Urothelium cell line (cell line): ENCODE measurements at regions not wholly inside any gene's neighbourhood (a gene's known extent, or its start where the extent isn't known, plus 50 kb on each side); places are given as distances from the start of the nearest gene placed in this dataset.

Experiments used
- DNase-seq: peaks from one replicate; pipeline ENCODE4 v3.0.0; 2011; ENCODE audit warnings: low spot score, mixed read lengths
- FAIRE-seq: peaks from 2 replicates; lab custom pipeline; 2011; peaks lifted over from hg19 to GRCh38; lab: Jason Lieb, UNC

DNA sequence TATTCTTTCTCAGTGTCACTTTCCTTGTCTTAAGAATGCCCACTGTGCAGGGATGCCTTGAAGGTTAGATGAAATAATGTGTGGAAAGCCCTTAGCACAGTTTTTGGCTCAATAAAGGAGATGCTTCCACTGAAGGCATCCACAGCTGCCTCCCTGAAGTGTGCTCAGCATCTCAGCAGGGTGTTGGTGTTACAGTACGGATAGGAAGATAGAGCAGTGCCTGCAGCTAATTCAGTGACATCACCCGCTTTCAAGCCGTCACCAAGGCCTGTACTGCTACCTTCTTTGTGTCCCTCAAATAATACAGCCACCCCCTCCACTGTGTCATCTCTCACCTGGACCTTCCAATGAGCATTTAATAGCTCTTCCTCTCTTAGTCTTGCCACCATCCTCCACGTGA is 59.0 kb downstream of the NDUFS5 start:
- no peak for DNase-seq
- FAIRE-seq: no peak

DNA sequence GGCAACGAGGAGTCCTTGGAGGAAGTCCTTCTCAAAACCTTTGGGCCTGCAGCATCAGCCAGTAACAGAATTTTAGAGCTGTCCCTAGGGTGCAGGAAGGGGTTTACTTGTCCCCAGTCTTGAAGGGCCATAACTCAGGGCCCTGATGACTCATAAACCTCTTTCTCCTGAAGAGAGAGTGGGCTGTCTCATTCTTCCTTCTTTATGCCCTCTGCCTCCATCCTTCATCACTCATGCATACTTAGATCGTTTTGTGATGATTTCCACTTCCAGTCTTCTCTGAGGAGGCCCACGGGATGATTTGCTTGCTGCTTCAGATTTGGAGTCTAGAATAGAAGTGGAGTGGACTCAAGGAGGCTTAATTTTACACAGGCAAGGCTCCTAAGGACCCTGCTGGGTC is 60.2 kb downstream of the NDUFS5 start:
- DNase-seq: no peak
- FAIRE-seq: no peak

DNA sequence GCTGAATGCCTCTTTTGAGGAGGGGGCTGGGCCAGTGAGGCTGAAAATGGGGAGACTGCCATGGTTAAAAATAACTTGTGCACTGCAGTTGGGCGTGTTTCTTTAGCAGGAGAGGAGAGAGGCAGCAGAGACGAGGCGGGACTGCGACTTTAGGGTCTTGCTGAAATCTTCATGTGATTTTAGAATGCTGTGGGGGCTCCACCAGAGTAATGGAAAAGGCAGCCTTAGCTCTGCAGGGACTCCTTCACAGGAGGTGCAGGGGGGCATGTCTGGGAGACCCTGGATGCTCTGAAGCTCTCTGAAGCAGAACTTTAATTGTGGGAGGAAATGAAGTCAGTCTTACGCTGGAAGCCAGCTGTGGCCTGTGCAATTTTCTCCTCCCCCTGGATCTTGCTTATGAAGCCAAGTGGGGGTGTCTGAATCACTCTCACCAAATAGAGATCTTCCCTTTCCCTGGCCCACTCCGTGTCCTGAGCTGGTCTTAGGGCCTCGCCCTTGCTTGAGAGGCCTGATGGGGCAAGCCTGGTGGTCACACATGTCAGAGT is 60.8 kb downstream of the NDUFS5 start:
- DNase-seq (no peak), FAIRE-seq (no peak)

DNA sequence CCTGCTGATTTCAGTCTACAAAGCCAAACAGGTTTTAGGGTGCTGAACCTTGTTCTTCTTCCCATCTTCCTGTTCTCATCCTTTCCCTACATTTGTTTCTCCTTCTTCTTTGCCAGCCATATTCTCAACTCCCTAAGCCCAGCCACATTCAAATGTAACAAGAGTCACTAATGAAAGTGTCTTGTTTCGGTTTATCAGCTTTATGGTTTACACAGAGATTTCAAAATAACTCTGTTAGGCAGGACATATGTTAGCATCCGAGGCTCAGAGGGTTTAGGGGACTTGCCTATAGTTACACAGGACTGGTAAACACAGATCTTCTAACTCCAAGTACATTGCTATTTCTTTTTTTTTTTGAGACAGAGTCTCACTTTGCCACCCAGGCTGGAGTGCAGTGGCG is 61.3 kb downstream of the NDUFS5 start:
- DNase-seq (no peak), FAIRE-seq (no peak)

DNA sequence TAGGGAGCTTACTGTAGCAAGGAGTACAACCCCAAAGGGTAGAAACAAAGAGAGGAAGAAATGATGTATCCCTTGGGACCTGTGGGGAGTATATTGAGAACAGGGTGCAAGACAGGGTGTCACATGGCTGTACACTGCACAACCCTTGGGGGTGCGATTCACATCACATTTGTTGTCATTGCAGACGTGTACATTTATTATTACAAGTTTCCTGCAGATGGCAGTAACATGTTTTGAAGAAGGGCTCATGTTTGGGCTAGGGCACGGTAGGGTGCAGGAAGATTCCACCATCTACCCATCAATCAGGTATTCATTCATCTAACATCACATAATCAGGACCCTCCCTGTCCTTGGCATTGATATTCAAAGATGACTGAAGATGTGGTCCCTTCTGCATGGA is 62.5 kb downstream of the NDUFS5 start:
- DNase-seq (no peak), FAIRE-seq (no peak)

DNA sequence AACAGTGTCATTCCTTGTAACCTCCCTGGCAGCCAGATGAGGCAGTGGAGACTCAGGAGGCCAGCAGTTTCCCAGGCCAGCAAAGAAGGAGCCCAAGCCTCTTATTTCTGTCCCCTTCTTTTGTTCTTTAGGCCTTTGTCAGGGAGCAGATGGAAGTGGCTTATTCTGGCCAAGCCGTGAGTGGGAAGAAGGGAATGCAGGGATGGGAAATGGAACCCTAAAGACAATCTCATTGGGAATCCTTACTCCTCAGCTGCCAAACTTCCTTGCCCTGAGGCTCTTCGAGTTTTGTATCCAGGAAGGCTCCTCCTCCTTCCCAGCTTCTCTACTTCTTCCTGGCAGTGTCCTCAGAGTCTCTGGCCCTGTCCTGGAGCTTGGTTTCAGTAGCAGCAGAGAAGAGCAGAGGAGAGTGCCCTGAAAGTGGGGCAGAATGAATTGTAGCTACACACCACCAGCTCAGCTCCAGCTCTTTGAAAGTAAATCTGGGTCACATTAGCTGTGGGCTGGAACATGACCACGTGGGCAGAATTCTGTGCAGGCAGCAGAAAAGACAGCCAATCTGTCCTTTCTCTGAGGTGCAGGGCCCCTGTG is 63.9 kb downstream of the NDUFS5 start:
- FAIRE-seq (no peak), DNase-seq (no peak)

DNA sequence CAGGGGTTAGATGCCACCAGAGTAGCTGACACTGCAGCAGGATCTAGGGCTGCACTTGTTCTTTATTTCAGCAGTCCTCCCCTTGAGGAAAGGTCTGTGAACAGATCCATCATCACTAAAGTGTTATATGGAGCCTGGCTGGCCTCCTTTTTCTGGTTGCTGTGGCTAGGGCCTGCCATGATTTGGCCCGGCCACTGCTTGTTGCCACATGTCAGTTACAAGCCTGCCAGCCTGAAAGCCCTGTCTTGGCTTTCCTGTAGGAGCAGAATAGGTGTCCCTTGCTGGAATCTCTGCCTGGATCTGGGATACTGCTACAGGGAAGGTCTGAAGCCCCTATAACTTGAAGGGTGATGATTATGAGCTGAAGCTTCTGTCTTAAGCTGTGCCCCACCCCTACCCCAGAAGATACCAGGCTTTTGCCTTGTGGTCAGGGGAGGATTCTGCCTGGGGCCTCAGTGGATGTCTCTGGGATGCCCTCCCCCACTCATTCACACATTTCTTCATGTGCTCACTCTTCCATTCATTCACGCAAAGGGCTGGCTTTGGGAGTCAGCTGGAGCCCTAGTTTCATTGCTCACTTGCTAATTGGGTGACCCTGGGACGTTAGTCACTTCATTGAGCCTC is 64.7 kb downstream of the NDUFS5 start:
- FAIRE-seq (no peak), DNase-seq (no peak)

DNA sequence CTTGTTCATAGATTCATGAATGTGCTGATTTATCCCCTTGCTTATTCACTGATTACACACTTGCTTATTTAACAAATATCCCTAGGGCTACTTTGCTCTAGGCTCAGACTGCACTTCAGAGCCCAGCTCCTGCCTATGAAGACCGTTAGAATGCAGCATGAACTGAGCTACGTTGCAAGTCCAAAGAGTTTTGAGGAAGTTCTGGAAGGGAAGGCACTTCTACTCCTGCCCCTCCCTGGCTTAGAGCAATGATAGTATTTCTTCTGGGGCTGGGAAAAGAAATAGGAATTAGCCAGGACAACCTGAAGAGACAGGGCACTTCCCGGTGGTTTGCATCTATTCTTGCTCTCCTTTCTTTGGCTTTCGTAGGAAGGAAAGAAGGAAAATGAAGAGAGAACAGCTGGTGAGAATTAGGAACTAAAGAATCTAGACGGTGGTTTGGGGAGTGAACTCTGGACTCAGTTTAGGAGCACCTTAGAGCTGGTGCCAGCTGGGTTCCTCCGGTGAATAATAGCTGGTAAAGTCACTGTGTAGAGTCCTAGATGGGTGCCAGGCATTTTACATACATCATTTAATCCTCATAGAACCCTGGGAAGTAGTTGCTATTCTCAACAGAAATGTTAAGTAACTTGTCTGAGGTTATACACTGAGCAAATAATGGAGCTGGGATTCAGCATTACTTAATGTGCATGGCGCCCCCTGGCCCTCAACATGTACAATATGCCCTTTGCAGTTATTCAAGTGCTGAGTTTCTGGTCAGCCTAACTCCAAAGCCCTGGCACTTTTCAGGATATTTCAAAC is 65.9 kb downstream of the NDUFS5 start:
- DNase-seq: no peak
- no peak for FAIRE-seq

DNA sequence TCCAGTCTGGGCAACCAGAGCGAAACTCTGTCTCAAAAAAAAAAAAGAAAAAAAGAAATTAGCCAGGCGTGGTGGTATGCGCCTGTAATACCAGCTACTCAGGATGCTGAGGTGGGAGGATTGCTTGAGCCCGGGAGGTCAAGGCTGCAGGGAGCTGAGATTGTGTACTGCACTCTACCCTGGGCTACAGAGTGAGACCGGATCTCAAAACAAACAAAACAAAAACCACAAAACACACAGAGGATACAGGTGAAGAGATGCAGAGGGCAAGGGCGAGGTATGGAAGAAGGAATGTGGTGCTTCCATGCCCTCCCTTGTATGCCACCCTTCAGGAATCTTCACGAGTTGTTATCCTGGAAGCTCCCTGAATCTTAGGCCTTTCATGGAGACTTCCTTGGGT is 68.5 kb downstream of the NDUFS5 start:
- no peak for FAIRE-seq
- DNase-seq: no peak

DNA sequence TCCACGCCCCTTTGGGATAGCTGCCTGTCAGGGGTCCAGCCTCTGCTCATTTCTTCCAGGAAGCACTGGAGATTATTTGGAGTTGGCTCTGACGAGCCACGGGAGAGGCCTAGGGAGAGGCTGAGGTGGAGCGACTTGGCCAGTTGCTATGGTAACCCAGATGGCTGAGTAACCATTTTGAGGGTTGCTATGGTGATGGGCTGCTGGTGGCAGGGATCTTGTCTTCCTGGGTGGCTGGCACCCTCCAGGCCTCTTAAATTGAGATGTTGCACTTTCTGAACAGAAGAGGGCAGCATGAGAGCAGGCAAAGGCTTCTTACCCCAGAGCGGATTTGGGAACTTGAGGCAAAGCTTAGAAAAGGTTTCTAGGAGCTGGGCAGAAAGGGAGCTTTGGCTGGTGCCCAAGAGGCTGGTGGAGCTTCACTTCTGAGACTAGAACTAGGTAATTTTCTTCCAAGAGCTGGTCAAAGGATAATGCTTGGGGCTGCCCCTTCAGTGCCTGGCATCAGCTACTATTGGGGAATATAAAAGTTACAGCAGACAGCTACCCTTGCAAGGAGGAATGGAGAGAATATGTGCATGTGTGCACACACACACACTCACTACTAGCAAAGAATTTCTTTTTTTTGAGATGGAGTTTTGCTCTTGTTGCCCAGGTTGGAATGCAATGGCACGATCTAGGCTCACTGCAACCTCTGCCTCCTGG is 72.5 kb downstream of the NDUFS5 start:
- FAIRE-seq (peak; percentile 5), DNase-seq (peak; percentile 96)

DNA sequence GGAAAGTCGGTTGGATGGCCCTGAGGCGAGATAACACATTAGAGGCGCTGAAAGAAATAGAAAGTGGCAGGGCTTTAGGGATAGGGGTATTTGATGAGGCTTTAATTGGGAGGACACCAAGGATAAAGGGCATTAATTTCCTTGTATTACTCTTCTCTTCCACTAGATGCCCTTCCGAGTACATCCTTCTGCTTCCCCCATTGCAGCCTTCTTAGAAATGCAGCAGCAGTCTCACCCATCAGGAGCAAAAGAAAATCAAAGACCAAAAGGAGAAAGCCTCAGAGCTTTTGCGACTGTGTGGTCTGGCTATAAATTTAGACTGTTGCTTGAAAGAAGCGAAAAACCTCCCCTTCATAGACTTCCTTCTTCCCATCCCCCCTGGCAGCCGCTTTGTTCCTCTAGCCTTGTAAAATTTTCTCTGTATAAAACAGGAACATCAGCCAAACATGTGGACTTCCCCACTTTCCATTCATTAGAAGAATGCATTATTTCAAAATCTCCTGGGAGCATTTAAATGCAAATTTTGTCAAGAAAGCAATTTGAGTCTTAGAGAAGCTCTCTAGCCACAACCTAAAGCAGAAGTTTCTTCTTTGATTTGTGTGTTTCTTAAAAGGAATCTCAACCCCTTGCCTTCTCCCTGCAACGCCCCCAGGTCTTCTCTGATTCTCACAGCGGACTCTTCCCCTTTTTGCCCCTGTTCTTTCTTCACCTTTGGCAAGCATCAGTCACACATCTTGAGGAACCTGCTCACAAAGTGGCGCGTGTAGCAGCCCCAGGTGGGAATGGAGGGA is 76.6 kb downstream of the NDUFS5 start:
- DNase-seq (peak; percentile 68), FAIRE-seq (no peak)

DNA sequence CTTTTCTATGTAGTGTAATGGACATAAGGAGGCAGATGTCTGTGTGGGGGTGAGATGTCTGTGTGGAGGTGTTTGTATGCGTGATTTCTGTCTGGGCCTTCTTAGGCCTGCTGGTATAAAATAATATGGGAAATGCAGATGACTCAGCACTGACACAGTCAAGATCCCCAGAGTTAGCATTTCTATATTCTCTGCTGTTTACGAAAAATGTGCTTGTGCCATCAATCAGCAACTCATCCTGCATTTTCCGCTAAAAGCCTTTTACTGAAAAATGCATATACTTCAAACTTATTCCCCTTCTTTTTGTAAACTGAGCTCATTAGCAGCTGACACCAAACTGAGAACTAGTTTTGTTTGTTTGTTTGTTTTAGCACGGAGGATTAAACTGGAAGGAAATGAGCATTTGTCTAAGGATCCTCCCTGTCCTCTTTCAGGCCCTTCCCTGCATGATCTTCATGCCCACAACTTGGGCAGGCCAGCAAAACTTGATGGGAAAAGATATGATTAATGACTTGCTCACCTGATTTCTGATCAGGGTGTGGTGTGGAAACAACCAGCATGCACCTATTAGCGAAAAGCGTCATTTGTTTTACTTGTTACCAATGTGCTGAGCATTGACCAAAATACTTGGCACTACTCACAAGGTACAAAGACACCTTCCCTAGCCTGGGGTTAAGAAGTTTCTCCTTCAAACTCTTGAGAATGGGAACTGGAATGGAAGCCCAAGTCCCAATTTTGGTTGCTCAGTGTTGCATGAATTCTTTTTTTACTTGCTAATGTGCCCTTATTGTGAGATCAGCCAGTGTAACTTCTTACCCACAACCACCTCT is 77.4 kb downstream of the NDUFS5 start:
- no peak for FAIRE-seq
- no peak for DNase-seq

DNA sequence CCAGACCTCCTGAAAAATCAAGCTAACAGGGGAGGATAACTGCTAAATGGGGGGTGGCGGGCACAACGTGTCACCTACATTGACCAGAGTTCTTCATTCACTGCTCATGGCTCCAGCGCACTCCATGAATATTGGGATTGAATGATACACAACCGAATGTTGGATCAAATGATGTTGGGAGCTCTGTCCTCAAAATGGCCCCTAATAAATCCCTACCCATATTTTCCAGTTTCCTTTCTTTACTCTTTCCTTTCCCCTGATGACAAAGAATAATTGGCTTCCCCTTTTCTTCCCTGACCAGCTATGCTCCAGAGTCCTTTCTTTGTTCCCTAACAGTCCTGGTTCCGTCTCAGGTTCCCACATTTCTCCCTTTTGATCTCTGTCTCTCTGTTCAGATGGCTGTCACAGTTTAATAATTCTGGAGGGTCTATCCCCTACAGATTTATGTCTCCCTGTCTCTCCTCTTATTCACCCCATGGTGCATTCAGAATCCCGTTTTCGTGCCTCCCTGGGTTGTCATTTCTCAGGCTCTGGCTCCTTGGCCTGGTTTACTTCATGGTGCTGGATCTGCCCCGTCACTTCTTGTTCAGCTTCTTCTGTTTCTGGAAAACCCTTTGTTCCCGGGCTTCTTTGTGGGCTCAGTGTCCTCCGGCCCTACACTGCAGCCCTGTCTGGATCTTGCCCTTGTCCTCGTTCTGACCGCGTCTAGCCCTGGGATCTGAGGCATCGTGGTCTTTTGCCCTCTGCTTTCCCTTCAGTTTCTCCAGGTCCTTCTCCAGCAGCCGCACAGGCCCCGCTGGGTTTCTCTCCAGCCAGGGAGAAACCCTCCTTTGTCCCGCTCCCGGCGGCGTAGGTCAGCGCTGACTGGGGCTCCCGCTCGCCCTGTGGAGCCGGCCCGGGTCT is 78.3 kb downstream of the NDUFS5 start:
- FAIRE-seq (no peak), DNase-seq (peak; percentile 38)

DNA sequence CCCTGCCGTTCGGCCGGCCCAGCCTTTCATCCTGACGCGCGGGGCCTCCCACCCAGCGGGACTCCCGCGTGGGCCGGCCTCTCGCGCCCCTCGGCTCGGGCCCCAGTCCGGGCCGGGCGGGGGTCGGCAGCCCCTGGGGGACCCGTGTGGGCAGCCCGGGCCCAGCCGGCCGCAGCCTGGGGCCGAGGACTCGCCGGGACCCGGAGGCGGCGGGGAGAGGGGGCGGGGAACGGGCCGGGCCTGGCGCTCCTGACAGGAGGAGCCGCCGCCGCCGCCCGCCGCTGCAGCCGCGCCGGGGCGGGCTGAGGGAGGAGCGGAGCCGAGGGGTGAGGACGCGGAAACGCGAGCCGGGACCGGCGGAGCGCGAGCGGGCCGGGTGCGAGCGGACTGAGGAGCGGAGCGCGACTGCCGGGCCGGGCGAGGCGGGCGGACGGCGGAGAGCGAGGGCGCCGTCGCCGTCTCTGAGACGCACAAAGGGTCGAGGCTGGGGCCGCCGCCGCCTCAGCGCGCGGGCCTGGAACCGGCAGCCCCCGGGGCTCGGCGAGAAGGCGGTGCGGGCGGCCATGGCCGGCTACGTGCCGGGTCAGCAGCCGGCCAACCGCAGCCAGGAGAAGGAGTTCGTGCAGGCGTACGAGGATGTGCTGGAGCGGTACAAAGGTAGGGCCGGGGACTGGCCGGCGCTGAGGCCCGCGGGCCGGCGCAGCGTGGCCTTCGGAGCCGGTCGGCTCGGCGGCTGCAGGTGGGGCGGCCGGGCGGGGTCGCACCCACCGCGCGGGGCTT is 79.1 kb downstream of the NDUFS5 start:
- FAIRE-seq (no peak), DNase-seq (peak; percentile 78)

DNA sequence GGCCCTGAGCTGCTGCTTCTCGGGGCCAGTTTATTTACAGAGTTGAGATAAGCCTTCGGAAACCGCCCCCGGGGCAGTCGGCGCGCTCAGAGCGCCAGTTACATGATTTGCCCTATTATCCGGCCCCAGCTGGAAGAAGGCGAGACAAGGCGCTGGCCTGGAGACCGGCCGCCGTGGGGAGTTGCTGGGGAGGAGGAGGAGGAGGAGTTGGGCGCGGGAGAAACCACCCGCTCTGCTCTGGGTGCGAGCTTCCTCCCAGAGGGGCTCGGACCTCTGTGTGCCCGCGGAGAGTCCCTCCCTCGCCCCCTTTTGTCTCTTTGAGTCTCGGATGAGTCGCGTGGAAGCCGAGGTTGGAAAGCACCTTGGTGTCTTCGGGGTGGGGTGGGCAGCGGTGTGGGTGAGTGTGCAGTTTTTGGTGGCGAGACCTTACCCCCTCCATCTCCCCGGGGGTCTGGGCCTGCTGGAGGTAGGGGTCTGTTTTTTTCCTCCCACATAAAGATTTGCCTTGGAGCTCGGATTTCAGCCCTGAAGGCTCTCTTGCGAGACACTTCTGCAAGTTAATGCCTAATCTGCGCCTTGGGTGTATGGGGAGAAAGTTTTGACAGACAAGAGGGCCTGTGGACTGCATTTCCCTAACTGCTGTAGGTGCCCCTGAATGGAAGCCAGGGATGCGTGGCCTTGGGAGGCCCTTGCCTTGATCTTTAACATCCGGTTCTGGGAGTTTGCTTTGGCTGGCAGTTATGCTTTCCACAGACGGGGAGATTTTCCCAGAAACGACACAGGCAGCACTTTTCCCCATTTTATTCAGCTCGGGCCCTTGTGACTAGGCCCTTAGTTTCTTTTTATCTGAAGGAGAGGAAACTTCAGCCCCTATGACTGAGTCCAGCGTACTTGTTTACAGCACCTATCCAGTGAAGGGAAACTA is 80.0 kb downstream of the NDUFS5 start:
- no peak for FAIRE-seq
- peak; percentile 33 for DNase-seq

DNA sequence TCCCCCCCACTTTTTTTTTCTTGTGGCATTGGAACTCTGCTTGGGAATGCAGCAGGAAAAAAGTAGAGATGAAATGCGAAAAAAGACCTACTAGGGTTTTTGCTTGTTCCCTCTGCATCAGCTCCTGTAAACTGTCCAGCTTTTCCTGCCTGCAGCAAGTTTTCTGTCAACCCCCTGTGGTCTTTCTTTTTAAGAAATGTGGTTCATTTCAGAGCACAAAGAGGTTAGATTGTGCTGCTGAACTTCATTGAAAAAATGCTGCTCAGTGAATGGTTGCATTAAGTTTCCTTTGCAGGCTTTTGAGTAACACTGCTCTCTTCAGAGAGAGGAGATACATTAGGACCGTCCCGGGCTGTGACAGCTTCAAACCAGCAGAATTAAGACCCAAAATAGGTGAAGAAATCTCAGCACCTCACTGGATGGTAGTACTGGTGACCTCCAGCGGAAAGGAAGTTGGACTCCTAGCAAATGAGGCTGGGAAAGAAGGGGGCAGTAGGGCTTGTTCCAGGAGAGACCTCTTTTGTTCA is 80.7 kb downstream of the NDUFS5 start:
- DNase-seq (no peak), FAIRE-seq (no peak)
